ENCODE measurements at regions not wholly inside any gene's neighbourhood (a gene's known extent, or its start where the extent isn't known, plus 50 kb on each side); places are given as distances from the start of the nearest gene placed in this dataset.

- no peak overlapping the region for H3K27ac ChIP-seq (ENCODE audit: low read depth in 1 of 2, low read length in 1 of 2)
- no peaks in the 10 kb centered on the region for H3K27me3 ChIP-seq (ENCODE audit: control insufficient read depth in 3 of 3, insufficient read depth in 3 of 3, low read length in 2 of 3)
- no peak overlapping the region for H3K4me3 ChIP-seq
- ATAC-seq (ENCODE audit: insufficient read depth, low FRiP score) (no peak), DNase-seq (no peak)
- no peak overlapping the region for H3K9ac ChIP-seq (ENCODE audit: insufficient read depth in 1 of 2, low read length in 2 of 2)
- no peak for TF ChIP-seq CTCF (IDR thresholded peaks at IDR 0.05; ENCODE audit: control extremely low read depth, extremely low read depth)
- WGBS, 2 donors: 79 to 86% methylated on average over 2 of the region's 2 CpGs
- no peaks in the 10 kb centered on the region for H3K9me3 ChIP-seq (ENCODE audit: control insufficient read depth in 4 of 4, insufficient read depth in 3 of 4, low read length in 3 of 4)
- no peaks in the 10 kb centered on the region for H3K4me1 ChIP-seq (ENCODE audit: control insufficient read depth in 5 of 5, insufficient read depth in 5 of 5, low read length in 5 of 5)
- no peaks in the 10 kb centered on the region for H3K36me3 ChIP-seq (ENCODE audit: control insufficient read depth in 4 of 4, insufficient read depth in 4 of 4, low read length in 4 of 4)
Measured at GRCh38 chr12:91685917-91686316, 459.7 kb downstream of the BTG1 start.

GRCh38 chr12:91681751-91682150 is 463.9 kb downstream of the BTG1 start:
- no peak for TF ChIP-seq CTCF (IDR thresholded peaks at IDR 0.05; ENCODE audit: control extremely low read depth, extremely low read depth)
- Histone ChIP-seq H3K9me3 (ENCODE audit: control insufficient read depth in 4 of 4, insufficient read depth in 3 of 4, low read length in 3 of 4) (no peaks in the 10 kb centered on the region), H3K27me3 (ENCODE audit: control insufficient read depth in 3 of 3, insufficient read depth in 3 of 3, low read length in 2 of 3) (no peaks in the 10 kb centered on the region), H3K36me3 (ENCODE audit: control insufficient read depth in 4 of 4, insufficient read depth in 4 of 4, low read length in 4 of 4) (no peaks in the 10 kb centered on the region), H3K4me3 (no peak overlapping the region), H3K9ac (ENCODE audit: insufficient read depth in 1 of 2, low read length in 2 of 2) (no peak overlapping the region), H3K4me1 (ENCODE audit: control insufficient read depth in 5 of 5, insufficient read depth in 5 of 5, low read length in 5 of 5) (no peaks in the 10 kb centered on the region), H3K27ac (ENCODE audit: low read depth in 1 of 2, low read length in 1 of 2) (no peak overlapping the region)
- no peak for DNase-seq
- 90 to 94% methylated on average over 11 of the region's 11 CpGs for WGBS, 2 donors
- no peak for ATAC-seq (ENCODE audit: insufficient read depth, low FRiP score)

GRCh38 chr12:91680864-91681263 is 464.8 kb downstream of the BTG1 start:
- 78 to 90% methylated on average over 2 of the region's 2 CpGs for WGBS, 2 donors
- no peak for TF ChIP-seq CTCF (IDR thresholded peaks at IDR 0.05; ENCODE audit: control extremely low read depth, extremely low read depth)
- ATAC-seq (ENCODE audit: insufficient read depth, low FRiP score) (no peak), DNase-seq (no peak)
- no peaks in the 10 kb centered on the region for H3K27me3 ChIP-seq (ENCODE audit: control insufficient read depth in 3 of 3, insufficient read depth in 3 of 3, low read length in 2 of 3)
- H3K4me3 ChIP-seq: no peak overlapping the region
- H3K36me3 ChIP-seq (ENCODE audit: control insufficient read depth in 4 of 4, insufficient read depth in 4 of 4, low read length in 4 of 4): no peaks in the 10 kb centered on the region
- H3K9ac ChIP-seq (ENCODE audit: insufficient read depth in 1 of 2, low read length in 2 of 2): no peak overlapping the region
- H3K9me3 ChIP-seq (ENCODE audit: control insufficient read depth in 4 of 4, insufficient read depth in 3 of 4, low read length in 3 of 4): no peaks in the 10 kb centered on the region
- no peak overlapping the region for H3K27ac ChIP-seq (ENCODE audit: low read depth in 1 of 2, low read length in 1 of 2)
- H3K4me1 ChIP-seq (ENCODE audit: control insufficient read depth in 5 of 5, insufficient read depth in 5 of 5, low read length in 5 of 5): peaks cover 0 to under 1% (median 0%) of the 10 kb centered on the region in 5 donors

GRCh38 chr12:91677556-91677955 is 468.1 kb downstream of the BTG1 start:
- TF ChIP-seq CTCF (IDR thresholded peaks at IDR 0.05; ENCODE audit: control extremely low read depth, extremely low read depth): no peak
- H3K36me3 ChIP-seq (ENCODE audit: control insufficient read depth in 4 of 4, insufficient read depth in 4 of 4, low read length in 4 of 4): no peaks in the 10 kb centered on the region
- no peak overlapping the region for H3K27ac ChIP-seq (ENCODE audit: low read depth in 1 of 2, low read length in 1 of 2)
- H3K9ac ChIP-seq (ENCODE audit: insufficient read depth in 1 of 2, low read length in 2 of 2): no peak overlapping the region
- H3K4me1 ChIP-seq (ENCODE audit: control insufficient read depth in 5 of 5, insufficient read depth in 5 of 5, low read length in 5 of 5): peaks cover 0 to 25% (median 7%) of the 10 kb centered on the region in 5 donors
- ATAC-seq (ENCODE audit: insufficient read depth, low FRiP score): no peak
- H3K4me3 ChIP-seq: no peak overlapping the region
- H3K27me3 ChIP-seq (ENCODE audit: control insufficient read depth in 3 of 3, insufficient read depth in 3 of 3, low read length in 2 of 3): no peaks in the 10 kb centered on the region
- no peak for DNase-seq
- WGBS, 2 donors: 92 to 93% methylated on average over 1 of the region's 1 CpG
- no peaks in the 10 kb centered on the region for H3K9me3 ChIP-seq (ENCODE audit: control insufficient read depth in 4 of 4, insufficient read depth in 3 of 4, low read length in 3 of 4)
